ENCODE measurements at regions not wholly inside any gene's neighbourhood (a gene's known extent, or its start where the extent isn't known, plus 50 kb on each side); places are given as distances from the start of the nearest gene placed in this dataset.
"Not testable (repeated sequence)": the region's sequence is repeated elsewhere in the genome, so short reads cannot be mapped to it uniquely, and the experiment has no call there.

GRCh38 chr18:51503351-51503750 lies 305.9 kb upstream of the MEX3C start:
- no peaks in the 10 kb centered on the region for H3F3A ChIP-seq (ENCODE audit: low read length, unreplicated experiment)
- H3K36me3 ChIP-seq (ENCODE audit: low read depth, low read length): no peaks in the 10 kb centered on the region
- DNase-seq (no peak), ATAC-seq (no peak)
- H3K27ac ChIP-seq (ENCODE audit: low read length): no peak overlapping the region
- no peaks in the 10 kb centered on the region for H4K20me1 ChIP-seq (ENCODE audit: low read length)
- H3K9me2 ChIP-seq (replicated peaks; ENCODE audit: low read length): no peaks in the 10 kb centered on the region
- TF ChIP-seq EZH2phosphoT487 (IDR thresholded peaks at IDR 0.05; ENCODE audit: borderline replicate concordance, low read length) (no peak), CTCF (conservative IDR thresholded peaks at IDR 0.05; ENCODE audit: low read depth, low read length) (no peak), EZH2 (IDR thresholded peaks at IDR 0.05; ENCODE audit: low read length, unreplicated experiment) (no peak)
- H3K4me3 ChIP-seq (ENCODE audit: low read length): no peak overlapping the region
- ChIA-PET CTCF (no interaction called here), POLR2A (ENCODE audit: unreplicated experiment) (no interaction called here)
- no peak overlapping the region for H3K9ac ChIP-seq (ENCODE audit: low read length)
- no peaks in the 10 kb centered on the region for H3K4me1 ChIP-seq (ENCODE audit: insufficient read depth, low read length)
- no peak overlapping the region for H2AFZ ChIP-seq (ENCODE audit: low read length)
- intact Hi-C loops (cut with micrococcal nuclease): no loop called here
- no peaks in the 10 kb centered on the region for H3K27me3 ChIP-seq (ENCODE audit: low read length)
- no peaks in the 10 kb centered on the region for H3K79me2 ChIP-seq (ENCODE audit: low read length)
- no peaks in the 10 kb centered on the region for H3K9me3 ChIP-seq (ENCODE audit: low read length)
- BruUV-seq (replicated peaks): no TSS peak
- no peak overlapping the region for H3K4me2 ChIP-seq (ENCODE audit: low read length)

- BruUV-seq (replicated peaks): no TSS peak
These were observed 309.3 kb upstream of the MEX3C start for GRCh38 chr18:51506811-51507210.

GRCh38 chr18:51508410-51508809 lies 310.9 kb upstream of the MEX3C start:
- H3K4me3 ChIP-seq (ENCODE audit: low read length); H3K27ac ChIP-seq (ENCODE audit: low read length); H4K20me1 ChIP-seq (ENCODE audit: low read length); H3K9me3 ChIP-seq (ENCODE audit: low read length); H2AFZ ChIP-seq (ENCODE audit: low read length); intact Hi-C loops (cut with micrococcal nuclease); DNase-seq; H3K79me2 ChIP-seq (ENCODE audit: low read length); H3F3A ChIP-seq (ENCODE audit: low read length, unreplicated experiment); H3K27me3 ChIP-seq (ENCODE audit: low read length); H3K36me3 ChIP-seq (ENCODE audit: low read depth, low read length); POLR2A ChIA-PET (ENCODE audit: unreplicated experiment); H3K9ac ChIP-seq (ENCODE audit: low read length); ATAC-seq; BruUV-seq (replicated peaks); CTCF ChIA-PET; H3K9me2 ChIP-seq (replicated peaks; ENCODE audit: low read length); H3K4me2 ChIP-seq (ENCODE audit: low read length); H3K4me1 ChIP-seq (ENCODE audit: insufficient read depth, low read length): not testable (repeated sequence)

More at GRCh38 chr18:51506811-51507210, 309.3 kb upstream of the MEX3C start:
- Histone ChIP-seq H3F3A (ENCODE audit: low read length, unreplicated experiment) (no peaks in the 10 kb centered on the region), H3K9me3 (ENCODE audit: low read length) (no peaks in the 10 kb centered on the region), H3K79me2 (ENCODE audit: low read length) (no peaks in the 10 kb centered on the region), H3K4me1 (ENCODE audit: insufficient read depth, low read length) (no peaks in the 10 kb centered on the region), H3K27ac (ENCODE audit: low read length) (no peak overlapping the region), H3K4me3 (ENCODE audit: low read length) (no peak overlapping the region), H3K36me3 (ENCODE audit: low read depth, low read length) (no peaks in the 10 kb centered on the region), H3K9me2 (replicated peaks; ENCODE audit: low read length) (no peaks in the 10 kb centered on the region), H3K9ac (ENCODE audit: low read length) (no peak overlapping the region), H2AFZ (ENCODE audit: low read length) (no peak overlapping the region), H3K27me3 (ENCODE audit: low read length) (no peaks in the 10 kb centered on the region), H4K20me1 (ENCODE audit: low read length) (no peaks in the 10 kb centered on the region), H3K4me2 (ENCODE audit: low read length) (no peak overlapping the region)
- DNase-seq (no peak), ATAC-seq (no peak)
- intact Hi-C loops (cut with micrococcal nuclease): no loop called here
- ChIA-PET POLR2A (ENCODE audit: unreplicated experiment) (no interaction called here), CTCF (no interaction called here)
- TF ChIP-seq EZH2 (IDR thresholded peaks at IDR 0.05; ENCODE audit: low read length, unreplicated experiment) (no peak), EZH2phosphoT487 (IDR thresholded peaks at IDR 0.05; ENCODE audit: borderline replicate concordance, low read length) (no peak), CTCF (conservative IDR thresholded peaks at IDR 0.05; ENCODE audit: low read depth, low read length) (no peak)
